NT2/D1 (cell line): ENCODE measurements at regions not wholly inside any gene's neighbourhood (a gene's known extent, or its start where the extent isn't known, plus 50 kb on each side); places are given as distances from the start of the nearest gene placed in this dataset.
"Not testable (repeated sequence)": the region's sequence is repeated elsewhere in the genome, so short reads cannot be mapped to it uniquely, and the experiment has no call there.

Source experiments
- DNase-seq: peaks from one replicate; pipeline ENCODE4 v3.0.0-alpha.2; 2011; ENCODE audit warnings: low read depth, low spot score
- H3K27me3 ChIP-seq: 2 replicates; pipeline ENCODE4 v1.6.0; 2011; ENCODE audit warnings: mild to moderate bottlenecking; ENCODE audit not compliant: insufficient read length, insufficient read depth
- H3K36me3 ChIP-seq: 2 replicates; pipeline ENCODE4 v1.6.1; 2011; ENCODE audit warnings: mild to moderate bottlenecking, low read length, mixed read lengths; ENCODE audit not compliant: insufficient read depth, insufficient read length
- H3K4me1 ChIP-seq: 2 replicates; pipeline ENCODE4 v1.5.1; 2011; ENCODE audit not compliant: insufficient read depth, insufficient read length
- H3K4me3 ChIP-seq: 2 replicates; pipeline ENCODE4 v1.5.1; 2011; ENCODE audit warnings: low read depth; ENCODE audit not compliant: insufficient read length
- H3K9ac ChIP-seq: 2 replicates; pipeline ENCODE4 v1.6.0; 2011; ENCODE audit warnings: low read depth; ENCODE audit not compliant: insufficient read length
- H3K9me3 ChIP-seq: 2 replicates; pipeline ENCODE4 v1.5.1; 2011; ENCODE audit warnings: mild to moderate bottlenecking, low read length; ENCODE audit not compliant: insufficient read depth
- SUZ12 ChIP-seq: IDR thresholded peaks from 2 replicates; pipeline ENCODE4 v1.6.1; 2011; ENCODE audit not compliant: insufficient read length, insufficient read depth; ENCODE audit errors: extremely low read depth
- YY1 ChIP-seq: IDR thresholded peaks from 2 replicates; pipeline ENCODE4 v1.6.1; 2011; ENCODE audit not compliant: insufficient read length, insufficient read depth
- ZNF274 ChIP-seq: IDR thresholded peaks from 2 replicates; pipeline ENCODE4 v1.6.1; 2011; ENCODE audit warnings: mild to moderate bottlenecking, low read depth, low read length

DNA sequence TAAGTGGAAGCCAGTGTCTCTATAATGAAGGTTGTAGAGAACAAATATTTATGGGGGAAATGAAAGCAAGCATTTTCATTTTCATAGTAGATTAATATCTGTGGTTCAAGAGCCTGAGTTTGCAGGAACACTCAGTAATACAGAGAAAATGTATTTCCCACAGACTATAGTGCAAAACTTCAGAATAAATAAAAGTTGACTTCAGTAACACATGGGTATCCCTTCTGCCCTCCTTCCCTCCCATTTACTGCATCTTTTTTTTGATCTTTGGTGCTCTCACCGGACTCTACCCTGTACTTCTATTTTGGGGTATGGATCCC lies 75.3 kb upstream of the AMN1 start:
- Histone ChIP-seq H3K27me3 (no peaks in the 10 kb centered on the region), H3K9ac (no peak overlapping the region), H3K4me3 (no peak overlapping the region), H3K36me3 (no peaks in the 10 kb centered on the region), H3K9me3 (0 out of 2 replicates have a peak, but pooled peaks cover 5% of the 10 kb centered on the region), H3K4me1 (no peaks in the 10 kb centered on the region)
- TF ChIP-seq SUZ12 (no peak), ZNF274 (no peak), YY1 (no peak)
- no peak for DNase-seq

DNA sequence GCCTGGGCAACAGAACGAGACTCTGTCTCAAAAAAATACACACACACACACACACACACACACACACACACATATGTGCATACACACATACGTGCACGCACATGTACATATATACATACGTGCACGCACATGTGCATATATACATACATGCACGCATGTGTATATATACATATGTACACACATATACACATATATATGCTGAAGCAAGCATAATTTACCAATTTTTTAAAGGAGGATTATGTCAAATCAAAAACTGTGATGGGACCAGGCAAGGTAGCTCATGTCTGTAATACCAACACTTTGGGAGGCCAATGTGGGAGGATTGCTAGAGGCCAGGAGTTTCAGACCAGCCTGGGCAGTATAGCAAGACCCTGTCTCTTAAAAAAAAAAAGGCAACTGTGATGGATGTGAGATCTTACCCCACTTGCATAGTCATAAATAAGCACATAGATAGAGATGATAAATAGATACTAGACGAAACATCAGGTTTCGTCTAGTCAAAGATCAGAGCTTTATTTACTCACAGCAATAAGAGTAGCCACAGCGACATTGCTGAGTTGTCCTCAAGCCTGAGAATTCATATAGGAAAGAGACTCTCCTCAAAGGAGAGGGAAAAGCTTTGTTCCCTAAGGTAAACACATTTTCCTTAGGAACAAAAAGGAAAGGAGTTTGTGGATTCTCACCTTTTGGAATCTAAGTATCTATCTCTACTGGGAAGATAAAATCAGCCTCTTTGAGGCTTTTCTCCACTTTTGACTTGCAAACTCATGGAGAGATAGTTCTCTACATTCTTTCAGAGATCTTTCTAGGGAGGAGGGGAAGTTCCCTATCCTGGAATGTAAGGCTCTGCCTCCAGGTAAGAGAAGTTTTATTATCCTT lies 74.7 kb upstream of the AMN1 start:
- H3K4me3 ChIP-seq = no peak overlapping the region
- DNase-seq = peak; percentile 63
- no peaks in the 10 kb centered on the region for H3K36me3 ChIP-seq

DNA sequence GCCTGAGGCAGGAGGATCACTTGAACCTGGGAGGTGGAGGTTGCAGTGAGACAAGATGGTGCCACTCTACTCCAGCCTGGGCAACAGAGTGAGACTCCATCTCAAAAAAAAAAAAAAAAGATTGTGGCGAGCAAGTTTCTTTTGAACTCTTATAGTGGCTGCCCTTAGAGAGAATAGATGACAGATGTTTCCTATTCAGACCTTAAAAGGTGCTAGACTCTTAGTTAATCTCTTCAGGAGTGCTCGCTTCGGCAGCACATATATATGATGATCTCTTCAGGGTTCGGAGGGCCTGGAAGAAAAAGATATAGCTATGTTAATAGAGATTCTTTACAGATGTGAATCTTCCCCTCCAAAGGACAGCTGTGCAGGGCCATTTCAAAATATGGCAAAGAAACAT lies 73.1 kb upstream of the AMN1 start:
- H3K27me3 ChIP-seq = no peaks in the 10 kb centered on the region
- no peak for DNase-seq
- H3K4me1 ChIP-seq = no peaks in the 10 kb centered on the region
- H3K9me3 ChIP-seq = 0 out of 2 replicates have a peak, but pooled peaks cover 5% of the 10 kb centered on the region
- TF ChIP-seq SUZ12 (no peak), YY1 (no peak), ZNF274 (no peak)
- H3K4me3 ChIP-seq = no peak overlapping the region
- no peaks in the 10 kb centered on the region for H3K36me3 ChIP-seq
- no peak overlapping the region for H3K9ac ChIP-seq

More for the DNA sequence above, 74.7 kb upstream of the AMN1 start:
- no peak overlapping the region for H3K9ac ChIP-seq
- H3K9me3 ChIP-seq = 0 out of 2 replicates have a peak, but pooled peaks cover 5% of the 10 kb centered on the region
- TF ChIP-seq ZNF274 = no peak
- TF ChIP-seq SUZ12 = no peak
- no peak for TF ChIP-seq YY1
- H3K27me3 ChIP-seq = no peaks in the 10 kb centered on the region
- no peaks in the 10 kb centered on the region for H3K4me1 ChIP-seq

DNA sequence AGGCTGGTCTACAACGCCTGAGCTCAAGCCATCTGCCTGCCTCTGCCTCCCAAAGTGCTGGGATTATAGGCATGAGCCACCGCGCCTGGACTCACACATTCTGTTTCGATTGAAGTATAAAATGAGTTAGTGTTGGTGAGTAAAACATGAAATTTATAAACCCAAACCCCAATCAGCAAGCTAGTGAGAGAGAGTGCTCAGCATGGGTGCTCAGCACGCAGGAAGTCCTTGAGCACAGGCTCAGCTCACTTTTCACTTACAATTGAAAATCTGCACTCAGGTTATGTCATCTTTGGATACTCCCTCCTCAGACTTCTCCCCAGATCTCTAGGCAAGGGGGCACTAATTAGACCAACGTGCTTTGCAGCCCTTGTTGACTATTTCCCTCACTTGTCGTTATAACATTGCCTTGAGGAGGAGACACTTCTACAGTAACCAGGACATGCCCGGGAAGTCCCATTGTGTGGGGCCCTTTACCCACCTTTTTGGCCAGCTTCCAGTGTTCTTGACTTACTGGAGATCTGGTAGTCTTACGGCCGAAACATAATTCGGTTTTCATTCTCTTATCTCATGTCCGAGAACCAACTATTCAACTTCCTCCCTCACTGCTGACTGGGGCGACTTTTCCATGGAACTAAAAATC lies 68.5 kb upstream of the AMN1 start:
- TF ChIP-seq ZNF274 (no peak), SUZ12 (no peak), YY1 (no peak)
- H3K36me3 ChIP-seq = no peaks in the 10 kb centered on the region
- H3K9me3 ChIP-seq = no peaks in the 10 kb centered on the region
- no peak for DNase-seq
- no peak overlapping the region for H3K4me3 ChIP-seq
- H3K27me3 ChIP-seq = no peaks in the 10 kb centered on the region
- no peak overlapping the region for H3K9ac ChIP-seq
- H3K4me1 ChIP-seq = no peaks in the 10 kb centered on the region

DNA sequence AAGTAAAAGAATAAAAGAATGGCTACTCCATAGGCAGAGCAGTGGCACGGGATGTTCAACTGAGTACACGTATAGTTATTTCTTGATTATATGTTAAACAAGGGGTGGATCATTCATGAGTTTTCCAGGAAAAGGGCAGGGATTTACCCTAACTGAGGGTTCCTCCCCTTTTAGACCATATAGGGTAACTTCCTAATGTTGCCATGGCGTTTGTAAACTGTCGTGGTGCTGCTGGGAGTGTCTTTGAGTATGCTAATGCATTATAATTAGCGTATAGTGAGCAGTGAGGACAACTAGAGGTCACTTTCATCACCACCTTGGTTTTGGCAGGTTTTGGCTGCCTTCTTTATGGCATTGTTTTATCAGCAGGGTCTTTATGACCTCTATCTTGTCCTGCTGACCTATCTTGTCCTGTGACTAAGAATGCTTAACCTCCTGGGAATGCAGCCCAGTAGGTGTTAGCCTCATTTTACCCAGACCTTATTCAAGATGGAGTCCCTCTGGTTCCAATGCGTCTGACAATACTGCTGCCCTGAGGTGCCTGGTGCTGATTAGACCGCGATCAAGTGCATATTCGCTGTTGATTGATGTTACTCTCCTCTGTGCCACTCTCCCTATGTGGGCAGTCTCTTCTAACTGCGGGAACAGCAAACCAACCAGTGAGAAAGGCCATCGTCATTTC lies 67.6 kb upstream of the AMN1 start:
- TF ChIP-seq SUZ12 (no peak), YY1 (no peak), ZNF274 (no peak)
- H3K9me3 ChIP-seq = peaks cover 4% of the 10 kb centered on the region; the same call in 1 of the 2 replicates
- no peaks in the 10 kb centered on the region for H3K27me3 ChIP-seq
- no peaks in the 10 kb centered on the region for H3K36me3 ChIP-seq
- no peak overlapping the region for H3K9ac ChIP-seq
- H3K4me3 ChIP-seq = no peak overlapping the region
- no peak for DNase-seq
- no peaks in the 10 kb centered on the region for H3K4me1 ChIP-seq

DNA sequence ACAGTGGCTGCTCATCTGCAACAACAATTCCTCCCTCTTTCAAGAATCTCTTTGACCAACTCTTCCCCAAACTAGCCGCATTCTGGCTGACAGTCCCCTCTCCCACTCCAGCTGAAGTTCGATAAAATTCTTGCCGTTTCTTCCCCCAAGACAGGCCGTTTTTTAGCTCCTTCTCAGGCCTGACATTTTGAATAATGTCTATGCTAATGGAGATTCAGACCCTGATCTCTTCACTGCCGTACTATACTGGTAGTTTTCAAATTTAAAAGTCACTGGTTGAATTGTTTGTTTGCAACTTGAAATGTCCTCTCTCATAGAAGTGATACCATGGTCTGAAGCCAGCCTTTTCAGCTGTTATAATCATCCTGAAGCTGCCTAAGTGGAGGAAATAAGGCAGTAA lies 65.9 kb upstream of the AMN1 start:
- no peak overlapping the region for H3K4me3 ChIP-seq
- H3K36me3 ChIP-seq = no peaks in the 10 kb centered on the region
- DNase-seq = no peak
- no peak overlapping the region for H3K9ac ChIP-seq
- H3K27me3 ChIP-seq = no peaks in the 10 kb centered on the region
- TF ChIP-seq ZNF274 (no peak), YY1 (no peak), SUZ12 (no peak)
- H3K4me1 ChIP-seq = no peaks in the 10 kb centered on the region
- H3K9me3 ChIP-seq = peaks cover 4% of the 10 kb centered on the region; the same call in 1 of the 2 replicates

DNA sequence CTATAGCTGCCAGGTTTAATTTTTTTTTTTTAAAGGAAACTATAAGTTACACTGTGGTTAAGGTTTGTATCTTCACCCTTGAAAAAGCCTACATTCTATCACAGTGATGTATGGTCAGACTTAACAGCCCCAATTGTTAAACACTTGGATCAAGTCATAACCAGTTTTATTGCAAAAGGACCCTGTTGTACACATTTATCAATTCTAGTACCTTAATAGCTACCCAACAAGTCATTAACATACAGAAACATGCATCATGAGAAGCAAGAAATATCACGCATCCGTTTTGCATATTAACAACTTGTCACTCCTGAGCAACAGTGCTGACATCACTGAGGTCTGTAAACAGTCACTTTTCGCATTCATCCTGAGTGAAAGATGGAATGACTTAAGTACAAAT lies 62.4 kb upstream of the AMN1 start:
- not testable (repeated sequence) for H3K4me1 ChIP-seq, H3K9ac ChIP-seq, H3K27me3 ChIP-seq, DNase-seq, H3K4me3 ChIP-seq, H3K9me3 ChIP-seq, H3K36me3 ChIP-seq
